ENCODE measurements at regions not wholly inside any gene's neighbourhood (a gene's known extent, or its start where the extent isn't known, plus 50 kb on each side); places are given as distances from the start of the nearest gene placed in this dataset.

- Histone ChIP-seq H3K4me3 (no peak overlapping the region), H3K9me3 (no peaks in the 10 kb centered on the region), H3K27me3 (no peaks in the 10 kb centered on the region), H3K4me1 (no peaks in the 10 kb centered on the region), H3K27ac (no peak overlapping the region), H3K36me3 (no peaks in the 10 kb centered on the region)
- intact Hi-C loops (cut with DNase I), result no loop called here
- TF ChIP-seq, protein P1, sequence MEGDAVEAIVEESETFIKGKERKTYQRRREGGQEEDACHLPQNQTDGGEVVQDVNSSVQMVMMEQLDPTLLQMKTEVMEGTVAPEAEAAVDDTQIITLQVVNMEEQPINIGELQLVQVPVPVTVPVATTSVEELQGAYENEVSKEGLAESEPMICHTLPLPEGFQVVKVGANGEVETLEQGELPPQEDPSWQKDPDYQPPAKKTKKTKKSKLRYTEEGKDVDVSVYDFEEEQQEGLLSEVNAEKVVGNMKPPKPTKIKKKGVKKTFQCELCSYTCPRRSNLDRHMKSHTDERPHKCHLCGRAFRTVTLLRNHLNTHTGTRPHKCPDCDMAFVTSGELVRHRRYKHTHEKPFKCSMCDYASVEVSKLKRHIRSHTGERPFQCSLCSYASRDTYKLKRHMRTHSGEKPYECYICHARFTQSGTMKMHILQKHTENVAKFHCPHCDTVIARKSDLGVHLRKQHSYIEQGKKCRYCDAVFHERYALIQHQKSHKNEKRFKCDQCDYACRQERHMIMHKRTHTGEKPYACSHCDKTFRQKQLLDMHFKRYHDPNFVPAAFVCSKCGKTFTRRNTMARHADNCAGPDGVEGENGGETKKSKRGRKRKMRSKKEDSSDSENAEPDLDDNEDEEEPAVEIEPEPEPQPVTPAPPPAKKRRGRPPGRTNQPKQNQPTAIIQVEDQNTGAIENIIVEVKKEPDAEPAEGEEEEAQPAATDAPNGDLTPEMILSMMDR (IDR thresholded peaks at IDR 0.05), result no peak
- no peak for ATAC-seq
- DNase-seq, result no peak
Measured at GRCh38 chr9:78835928-78836450, 539.1 kb downstream of the PSAT1 start.

GRCh38 chr9:78839252-78839651 is 542.3 kb downstream of the PSAT1 start:
- Histone ChIP-seq H3K4me3 (no peak overlapping the region), H3K9me3 (peaks cover 0 to 12% of the 10 kb centered on the region in 2 donors), H3K4me1 (no peaks in the 10 kb centered on the region), H3K36me3 (no peaks in the 10 kb centered on the region), H3K27me3 (no peaks in the 10 kb centered on the region), H3K27ac (no peak overlapping the region)
- no peak for ATAC-seq
- DNase-seq, result no peak
- TF ChIP-seq, protein P1 (IDR thresholded peaks at IDR 0.05), result no peak
- intact Hi-C loops (cut with DNase I), result no loop called here

- TF ChIP-seq, protein P1 (IDR thresholded peaks at IDR 0.05), result no peak
- H3K27me3 ChIP-seq, result no peaks in the 10 kb centered on the region
- H3K36me3 ChIP-seq, result no peaks in the 10 kb centered on the region
- no peak overlapping the region for H3K27ac ChIP-seq
- intact Hi-C loops (cut with DNase I), result no loop called here
- H3K4me3 ChIP-seq, result no peak overlapping the region
- H3K4me1 ChIP-seq, result no peaks in the 10 kb centered on the region
- ATAC-seq, result no peak
- H3K9me3 ChIP-seq, result peaks cover 0 to 17% of the 10 kb centered on the region in 2 donors
- DNase-seq, result no peak
Measured at GRCh38 chr9:78848061-78848460, 551.1 kb downstream of the PSAT1 start.

DNA sequence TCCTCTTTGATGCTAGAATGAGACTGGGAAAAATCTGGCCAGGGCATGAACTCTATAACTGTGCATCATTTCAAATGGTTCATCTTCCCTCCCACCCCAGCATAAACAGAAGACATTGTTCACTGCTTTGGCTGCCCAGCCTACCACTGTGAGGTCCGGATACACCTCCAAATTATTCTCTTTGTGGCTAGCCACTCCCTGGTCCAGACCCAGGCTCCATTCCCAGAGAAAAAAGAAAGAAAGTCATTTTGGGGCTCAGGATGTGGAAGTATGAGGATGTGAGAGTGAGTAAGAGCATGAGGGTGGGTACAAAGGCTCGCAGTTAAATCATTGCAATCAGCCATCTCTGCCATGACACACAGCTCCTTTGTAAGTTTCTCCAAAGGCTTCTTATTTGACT is 559.2 kb downstream of the PSAT1 start:
- intact Hi-C loops (cut with DNase I), result no loop called here
- Histone ChIP-seq H3K36me3 (no peaks in the 10 kb centered on the region), H3K4me1 (no peaks in the 10 kb centered on the region), H3K4me3 (no peak overlapping the region), H3K9me3 (no peaks in the 10 kb centered on the region), H3K27ac (no peak overlapping the region), H3K27me3 (no peaks in the 10 kb centered on the region)
- DNase-seq, result no peak
- TF ChIP-seq, protein P1 (IDR thresholded peaks at IDR 0.05), result no peak
- no peak for ATAC-seq

GRCh38 chr9:78856781-78857180 is 559.9 kb downstream of the PSAT1 start:
- Histone ChIP-seq H3K36me3 (no peaks in the 10 kb centered on the region), H3K9me3 (no peaks in the 10 kb centered on the region), H3K4me3 (no peak overlapping the region), H3K27ac (no peak overlapping the region), H3K4me1 (no peaks in the 10 kb centered on the region), H3K27me3 (no peaks in the 10 kb centered on the region)
- TF ChIP-seq, protein P1 (IDR thresholded peaks at IDR 0.05), result no peak
- no peak for ATAC-seq
- intact Hi-C loops (cut with DNase I), result no loop called here
- no peak for DNase-seq

Data from left lung (tissue), 4 donors.